NOMO-1 treated with DMSO at 0.1 percent for 48 hours (cell line): ENCODE measurements at regions not wholly inside any gene's neighbourhood (a gene's known extent, or its start where the extent isn't known, plus 50 kb on each side); places are given as distances from the start of the nearest gene placed in this dataset.

ENCODE experiments used
- DNase-seq: peaks from one replicate; lab custom pipeline; 2025; ENCODE audit not compliant: unreplicated experiment; lab: John Stamatoyannopoulos, UW

- DNase-seq: no peak
Measured at GRCh38 chr12:23433121-23433520, 516.3 kb downstream of the SOX5 start.

GRCh38 chr12:23434154-23434553 is 515.3 kb downstream of the SOX5 start:
- DNase-seq: no peak

- no peak for DNase-seq
Measured at GRCh38 chr12:23446746-23447145, 502.7 kb downstream of the SOX5 start.

- no peak for DNase-seq
Measured at GRCh38 chr12:23450810-23451209, 498.7 kb downstream of the SOX5 start.

- DNase-seq: no peak
Measured at GRCh38 chr12:23455283-23455682, 494.2 kb downstream of the SOX5 start.

- DNase-seq: no peak
Measured at GRCh38 chr12:23458640-23459039, 490.8 kb downstream of the SOX5 start.

- no peak for DNase-seq
Measured at GRCh38 chr12:23462546-23462945, 486.9 kb downstream of the SOX5 start.

GRCh38 chr12:23463172-23463571 is 486.3 kb downstream of the SOX5 start:
- DNase-seq: no peak

- DNase-seq: no peak
Measured at GRCh38 chr12:23464241-23464812, 485.1 kb downstream of the SOX5 start.

- DNase-seq: no peak
Measured at GRCh38 chr12:23472329-23472971, 477.0 kb downstream of the SOX5 start.

GRCh38 chr12:23473071-23473470 is 476.4 kb downstream of the SOX5 start:
- no peak for DNase-seq

GRCh38 chr12:23474438-23474976 is 475.0 kb downstream of the SOX5 start:
- DNase-seq: no peak
